DMS79 (cell line): ENCODE measurements at regions not wholly inside any gene's neighbourhood (a gene's known extent, or its start where the extent isn't known, plus 50 kb on each side); places are given as distances from the start of the nearest gene placed in this dataset.

Experiments
- DNase-seq: peaks from one replicate; lab custom pipeline; 2025; lab: John Stamatoyannopoulos, UW

GRCh38 chr2:235303499-235304291 is 190.1 kb upstream of the AGAP1 start:
- DNase-seq = no peak

GRCh38 chr2:235305678-235306077 is 188.2 kb upstream of the AGAP1 start:
- DNase-seq = no peak

- no peak for DNase-seq
Measured at GRCh38 chr2:235311044-235311443, 182.8 kb upstream of the AGAP1 start.

- DNase-seq = no peak
Measured at GRCh38 chr2:235312571-235312970, 181.3 kb upstream of the AGAP1 start.

- DNase-seq = peak; percentile 75
Measured at GRCh38 chr2:235314371-235314930, 179.4 kb upstream of the AGAP1 start.

GRCh38 chr2:235319095-235319494 is 174.7 kb upstream of the AGAP1 start:
- no peak for DNase-seq

GRCh38 chr2:235320326-235320725 is 173.5 kb upstream of the AGAP1 start:
- DNase-seq = no peak

GRCh38 chr2:235324324-235324723 is 169.5 kb upstream of the AGAP1 start:
- DNase-seq = no peak

GRCh38 chr2:235325151-235325550 is 168.7 kb upstream of the AGAP1 start:
- DNase-seq = no peak

GRCh38 chr2:235328991-235329390 is 164.9 kb upstream of the AGAP1 start:
- no peak for DNase-seq

- no peak for DNase-seq
Measured at GRCh38 chr2:235330775-235331451, 162.9 kb upstream of the AGAP1 start.

GRCh38 chr2:235332240-235332890 is 161.5 kb upstream of the AGAP1 start:
- DNase-seq = no peak

- DNase-seq = no peak
Measured at GRCh38 chr2:235333076-235333475, 160.8 kb upstream of the AGAP1 start.

- DNase-seq = no peak
Measured at GRCh38 chr2:235334179-235334578, 159.7 kb upstream of the AGAP1 start.

GRCh38 chr2:235343156-235343774 is 150.6 kb upstream of the AGAP1 start:
- DNase-seq = no peak

GRCh38 chr2:235343869-235344268 is 150.0 kb upstream of the AGAP1 start:
- no peak for DNase-seq

- no peak for DNase-seq
Measured at GRCh38 chr2:235345745-235346144, 148.1 kb upstream of the AGAP1 start.

GRCh38 chr2:235347691-235348090 is 146.2 kb upstream of the AGAP1 start:
- DNase-seq = no peak

- DNase-seq = no peak
Measured at GRCh38 chr2:235348329-235348728, 145.5 kb upstream of the AGAP1 start.

GRCh38 chr2:235350234-235350633 is 143.6 kb upstream of the AGAP1 start:
- DNase-seq = no peak

- DNase-seq = no peak
Measured at GRCh38 chr2:235352541-235352940, 141.3 kb upstream of the AGAP1 start.

- DNase-seq = no peak
Measured at GRCh38 chr2:235357881-235358280, 136.0 kb upstream of the AGAP1 start.
